ENCODE measurements at regions not wholly inside any gene's neighbourhood (a gene's known extent, or its start where the extent isn't known, plus 50 kb on each side); places are given as distances from the start of the nearest gene placed in this dataset.

DNA sequence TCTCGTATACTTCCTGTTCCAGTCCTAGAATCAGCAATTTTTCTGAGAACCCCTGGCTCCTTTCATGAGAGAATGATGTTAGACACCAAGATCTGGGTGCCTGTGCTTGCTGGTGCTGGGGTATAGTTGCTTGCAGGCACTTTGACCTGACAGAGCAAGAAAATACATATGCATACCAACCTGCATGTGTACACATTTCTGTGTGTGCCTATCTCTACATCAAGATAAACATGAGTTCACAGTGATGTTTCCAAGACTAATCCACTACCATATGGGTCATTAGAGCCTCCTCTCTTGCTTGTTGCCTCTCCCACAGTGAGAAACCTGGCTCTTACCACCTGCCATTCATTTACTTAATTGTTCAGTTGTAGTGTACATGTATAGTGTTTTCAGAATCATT is 229.1 kb upstream of the IGFBP3 start:
- TF ChIP-seq, protein P1, sequence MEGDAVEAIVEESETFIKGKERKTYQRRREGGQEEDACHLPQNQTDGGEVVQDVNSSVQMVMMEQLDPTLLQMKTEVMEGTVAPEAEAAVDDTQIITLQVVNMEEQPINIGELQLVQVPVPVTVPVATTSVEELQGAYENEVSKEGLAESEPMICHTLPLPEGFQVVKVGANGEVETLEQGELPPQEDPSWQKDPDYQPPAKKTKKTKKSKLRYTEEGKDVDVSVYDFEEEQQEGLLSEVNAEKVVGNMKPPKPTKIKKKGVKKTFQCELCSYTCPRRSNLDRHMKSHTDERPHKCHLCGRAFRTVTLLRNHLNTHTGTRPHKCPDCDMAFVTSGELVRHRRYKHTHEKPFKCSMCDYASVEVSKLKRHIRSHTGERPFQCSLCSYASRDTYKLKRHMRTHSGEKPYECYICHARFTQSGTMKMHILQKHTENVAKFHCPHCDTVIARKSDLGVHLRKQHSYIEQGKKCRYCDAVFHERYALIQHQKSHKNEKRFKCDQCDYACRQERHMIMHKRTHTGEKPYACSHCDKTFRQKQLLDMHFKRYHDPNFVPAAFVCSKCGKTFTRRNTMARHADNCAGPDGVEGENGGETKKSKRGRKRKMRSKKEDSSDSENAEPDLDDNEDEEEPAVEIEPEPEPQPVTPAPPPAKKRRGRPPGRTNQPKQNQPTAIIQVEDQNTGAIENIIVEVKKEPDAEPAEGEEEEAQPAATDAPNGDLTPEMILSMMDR (IDR thresholded peaks at IDR 0.05), result no peak
- TF ChIP-seq POLR2A (IDR thresholded peaks at IDR 0.05), result no peak
